ENCODE measurements at regions not wholly inside any gene's neighbourhood (a gene's known extent, or its start where the extent isn't known, plus 50 kb on each side); places are given as distances from the start of the nearest gene placed in this dataset.

DNA sequence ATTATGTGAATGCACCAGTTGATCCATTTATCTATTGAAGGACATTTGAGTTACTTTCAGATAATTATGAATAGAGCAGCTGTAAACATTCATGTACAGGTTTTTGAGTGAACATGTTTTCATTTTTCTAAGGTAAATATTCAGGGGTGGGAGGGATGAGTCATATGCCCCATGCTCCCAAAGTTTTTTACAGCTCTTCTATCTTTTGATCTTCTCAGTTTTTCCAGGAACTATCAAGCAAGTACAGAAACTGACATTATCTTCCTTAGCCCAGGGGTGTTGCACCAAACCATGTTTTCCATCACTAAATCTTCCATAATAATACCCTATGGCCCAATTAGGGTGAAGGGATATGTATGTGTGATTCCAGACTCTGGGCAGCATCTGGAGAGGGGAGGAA is 384.5 kb downstream of the EMP1 start:
- no peak for TF ChIP-seq PKNOX1 (IDR thresholded peaks at IDR 0.05)
- TF ChIP-seq FOXA1 (IDR thresholded peaks at IDR 0.05) = no peak
- TF ChIP-seq ARNT (IDR thresholded peaks at IDR 0.05) = no peak
- no peak for TF ChIP-seq ZNF384 (IDR thresholded peaks at IDR 0.05)
- TF ChIP-seq SP1 (IDR thresholded peaks at IDR 0.05) = no peak
- no peak for TF ChIP-seq LEF1 (IDR thresholded peaks at IDR 0.05; ENCODE audit: borderline replicate concordance)
- TF ChIP-seq TARDBP (IDR thresholded peaks at IDR 0.05) = no peak
- POLR2A ChIA-PET = no interaction called here
- DNase-seq (ENCODE audit: extremely low spot score) = no peak
- CTCF ChIA-PET = no interaction called here

DNA sequence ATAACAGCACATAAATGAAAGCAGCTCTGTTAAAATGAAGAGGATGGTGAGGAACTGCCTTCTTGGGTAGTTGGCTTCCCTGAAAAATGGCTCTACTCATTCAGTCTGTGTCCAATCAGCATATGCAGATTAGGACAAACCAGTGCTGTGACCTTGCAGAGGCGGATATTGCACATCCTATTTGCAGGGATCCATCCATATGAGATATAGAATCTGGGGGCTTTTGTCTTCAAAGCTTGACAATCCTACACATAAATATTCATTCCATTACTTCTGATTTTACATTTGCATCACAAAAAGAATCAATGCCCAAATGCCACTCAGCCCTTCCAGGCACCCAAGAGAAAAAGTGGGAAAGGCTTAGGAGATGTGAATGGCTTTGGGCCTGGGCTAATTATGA is 383.7 kb downstream of the EMP1 start:
- ChIA-PET POLR2A (no interaction called here), CTCF (no interaction called here)
- no peak for TF ChIP-seq HDGF (IDR thresholded peaks at IDR 0.05; ENCODE audit: borderline replicate concordance)
- TF ChIP-seq ELF4 (IDR thresholded peaks at IDR 0.05) = no peak
- TF ChIP-seq FOXK2 (IDR thresholded peaks at IDR 0.05) = no peak
- no peak for TF ChIP-seq BHLHE40 (IDR thresholded peaks at IDR 0.05; ENCODE audit: borderline replicate concordance)
- TF ChIP-seq SUZ12 (IDR thresholded peaks at IDR 0.05) = no peak
- no peak for TF ChIP-seq SP1 (IDR thresholded peaks at IDR 0.05)
- TF ChIP-seq ZNF384 (IDR thresholded peaks at IDR 0.05) = no peak
- TF ChIP-seq NFRKB (IDR thresholded peaks at IDR 0.05) = no peak
- TF ChIP-seq FOXA1 (IDR thresholded peaks at IDR 0.05) = no peak
- TF ChIP-seq TARDBP (IDR thresholded peaks at IDR 0.05) = no peak
- no peak for DNase-seq (ENCODE audit: extremely low spot score)

GRCh38 chr12:13576935-13577500 is 380.5 kb downstream of the EMP1 start:
- CTCF ChIA-PET = no interaction called here
- POLR2A ChIA-PET = no interaction called here
- no peak for DNase-seq (ENCODE audit: extremely low spot score)
- TF ChIP-seq ELF4 (IDR thresholded peaks at IDR 0.05) (no peak), NFRKB (IDR thresholded peaks at IDR 0.05) (no peak), FOXK2 (IDR thresholded peaks at IDR 0.05) (no peak), HDGF (IDR thresholded peaks at IDR 0.05; ENCODE audit: borderline replicate concordance) (no peak), ZNF384 (IDR thresholded peaks at IDR 0.05) (no peak), BHLHE40 (IDR thresholded peaks at IDR 0.05; ENCODE audit: borderline replicate concordance) (no peak), L3MBTL2 (conservative IDR thresholded peaks at IDR 0.05) (no peak), CTBP1 (IDR thresholded peaks at IDR 0.05; ENCODE audit: borderline replicate concordance) (no peak), SP1 (IDR thresholded peaks at IDR 0.05) (no peak), FOXM1 (IDR thresholded peaks at IDR 0.05; ENCODE audit: borderline replicate concordance) (no peak), TARDBP (IDR thresholded peaks at IDR 0.05) (no peak), LEF1 (IDR thresholded peaks at IDR 0.05; ENCODE audit: borderline replicate concordance) (no peak), FOXA1 (IDR thresholded peaks at IDR 0.05) (no peak), SUZ12 (IDR thresholded peaks at IDR 0.05) (no peak), ARNT (IDR thresholded peaks at IDR 0.05) (no peak), PKNOX1 (IDR thresholded peaks at IDR 0.05) (no peak)

DNA sequence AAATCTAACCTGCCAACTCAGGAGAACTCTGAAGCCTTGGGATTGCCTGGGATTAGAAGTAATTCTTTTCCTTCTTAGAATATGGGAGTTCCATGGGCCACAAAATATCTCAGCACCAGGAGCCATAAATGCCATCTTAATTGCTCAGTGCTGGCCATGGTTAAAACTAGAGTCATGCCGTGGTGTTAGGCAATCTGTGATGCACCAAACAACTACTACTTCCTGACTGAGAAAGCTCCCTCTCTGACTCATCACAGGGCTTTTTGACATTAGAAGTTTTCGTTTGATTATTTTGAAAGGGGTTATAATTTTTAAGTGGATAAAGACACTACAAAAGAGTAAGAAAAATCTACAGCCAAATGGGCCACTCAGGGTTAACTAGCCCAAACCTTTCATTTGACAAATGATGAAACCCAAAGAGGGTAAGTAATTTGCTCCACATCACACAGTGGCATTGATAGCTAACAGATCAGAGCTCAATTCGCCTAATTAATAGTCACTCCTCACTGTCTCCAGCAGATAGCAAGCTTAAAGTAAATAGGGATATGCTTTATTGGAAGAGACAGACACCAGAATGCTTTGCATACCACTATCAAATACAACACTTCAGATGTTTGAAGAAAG is 377.3 kb downstream of the EMP1 start:
- TF ChIP-seq HDGF (IDR thresholded peaks at IDR 0.05; ENCODE audit: borderline replicate concordance) (no peak), LEF1 (IDR thresholded peaks at IDR 0.05; ENCODE audit: borderline replicate concordance) (no peak), TARDBP (IDR thresholded peaks at IDR 0.05) (no peak), ELF4 (IDR thresholded peaks at IDR 0.05) (no peak), FOXM1 (IDR thresholded peaks at IDR 0.05; ENCODE audit: borderline replicate concordance) (no peak), ARNT (IDR thresholded peaks at IDR 0.05) (no peak), SUZ12 (IDR thresholded peaks at IDR 0.05) (no peak), L3MBTL2 (conservative IDR thresholded peaks at IDR 0.05) (no peak), NFRKB (IDR thresholded peaks at IDR 0.05) (no peak), ZNF384 (IDR thresholded peaks at IDR 0.05) (no peak), PKNOX1 (IDR thresholded peaks at IDR 0.05) (no peak)
- ChIA-PET CTCF (interaction anchor here (0.6 to 1.6 kb wide), 4 partner anchors 38 to 288 kb away, joined by 3 to 5 read pairs (median 4); no protein-coding TSS in a partner anchor), POLR2A (no interaction called here)
- no peak for DNase-seq (ENCODE audit: extremely low spot score)

DNA sequence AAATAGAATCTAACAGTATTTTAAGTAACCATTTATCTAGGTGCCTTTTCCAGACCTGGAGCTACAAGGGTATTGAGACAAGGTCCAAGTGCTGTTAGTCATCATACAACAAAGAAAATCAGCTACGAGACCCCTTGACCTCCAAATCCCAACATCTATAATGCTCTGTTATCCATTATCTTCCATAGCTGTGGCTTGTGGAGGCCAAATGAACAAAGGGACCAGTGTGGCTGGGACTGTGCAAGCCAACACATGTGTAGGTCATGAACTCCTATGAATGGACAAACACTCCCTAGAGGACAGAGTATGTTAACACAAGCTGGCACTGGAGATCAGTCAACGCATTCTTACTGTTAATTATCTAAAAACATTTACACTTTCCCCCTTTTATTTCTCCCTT is 374.5 kb downstream of the EMP1 start:
- CTCF ChIA-PET = no interaction called here
- no peak for DNase-seq (ENCODE audit: extremely low spot score)
- TF ChIP-seq ARNT (IDR thresholded peaks at IDR 0.05) = no peak
- TF ChIP-seq CTBP1 (IDR thresholded peaks at IDR 0.05; ENCODE audit: borderline replicate concordance) = no peak
- TF ChIP-seq L3MBTL2 (conservative IDR thresholded peaks at IDR 0.05) = no peak
- TF ChIP-seq ZNF384 (IDR thresholded peaks at IDR 0.05) = no peak
- TF ChIP-seq HDGF (IDR thresholded peaks at IDR 0.05; ENCODE audit: borderline replicate concordance) = no peak
- TF ChIP-seq TARDBP (IDR thresholded peaks at IDR 0.05) = no peak
- TF ChIP-seq SP1 (IDR thresholded peaks at IDR 0.05) = no peak
- TF ChIP-seq FOXA1 (IDR thresholded peaks at IDR 0.05) = no peak
- no peak for TF ChIP-seq LEF1 (IDR thresholded peaks at IDR 0.05; ENCODE audit: borderline replicate concordance)
- TF ChIP-seq SUZ12 (IDR thresholded peaks at IDR 0.05) = no peak
- TF ChIP-seq BHLHE40 (IDR thresholded peaks at IDR 0.05; ENCODE audit: borderline replicate concordance) = no peak
- no peak for TF ChIP-seq PKNOX1 (IDR thresholded peaks at IDR 0.05)
- no peak for TF ChIP-seq FOXK2 (IDR thresholded peaks at IDR 0.05)
- TF ChIP-seq NFRKB (IDR thresholded peaks at IDR 0.05) = no peak
- POLR2A ChIA-PET = no interaction called here

All from HEK293T (cell line).